Stimulated activated CD8-positive, alpha-beta memory T cell treated with anti-CD3 and anti-CD28 coated beads, Interleukin-12 subunit alpha, Interleukin-12 subunit beta, amount 100 ng/mL, for 24 hours (primary cell): ENCODE measurements at regions not wholly inside any gene's neighbourhood (a gene's known extent, or its start where the extent isn't known, plus 50 kb on each side); places are given as distances from the start of the nearest gene placed in this dataset.

Source experiments
- DNase-seq: peaks from one replicate; pipeline ENCODE4 v3.0.0-alpha.2; 2020; ENCODE audit errors: extremely low read depth

- no peak for DNase-seq
These were observed 280.7 kb upstream of the NR5A2 start for GRCh38 chr1:199746666-199747384.

- DNase-seq: no peak
These were observed 279.5 kb upstream of the NR5A2 start for GRCh38 chr1:199747984-199748383.

- no peak for DNase-seq
These were observed 276.0 kb upstream of the NR5A2 start for GRCh38 chr1:199751506-199751905.

DNA sequence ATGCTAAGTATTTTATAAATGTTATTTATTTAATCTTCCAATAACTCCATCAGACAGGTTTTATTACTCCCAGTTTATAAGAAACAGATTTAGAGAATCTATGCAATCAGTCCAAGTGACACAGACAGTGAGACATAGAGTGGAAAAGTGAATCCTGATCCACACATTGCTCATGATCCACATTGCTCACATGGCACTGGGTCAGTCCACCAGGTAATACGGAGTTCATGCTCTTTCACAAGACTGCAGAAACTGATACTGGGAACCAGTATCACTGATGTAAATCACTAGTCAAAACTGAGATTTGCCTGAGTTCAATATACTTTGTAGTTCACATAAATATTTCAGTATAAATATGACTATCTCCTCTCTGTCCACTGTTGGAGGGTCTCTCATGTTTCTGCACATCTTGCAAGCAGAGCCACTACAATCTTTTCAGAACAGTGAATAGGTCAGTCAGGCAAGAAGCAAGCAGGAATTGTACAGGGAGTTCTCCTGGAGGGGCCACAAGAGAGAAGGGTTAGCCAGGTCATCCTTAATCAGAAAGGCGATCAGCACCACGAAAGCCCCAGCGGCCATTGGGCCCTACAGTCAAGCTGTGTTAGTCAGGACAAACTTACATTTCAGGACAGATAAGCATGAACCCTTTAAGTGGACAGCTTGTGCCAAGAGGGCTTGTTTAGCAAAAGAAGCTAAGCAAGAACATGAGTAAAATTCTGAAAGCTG lies 275.4 kb upstream of the NR5A2 start:
- DNase-seq: no peak

DNA sequence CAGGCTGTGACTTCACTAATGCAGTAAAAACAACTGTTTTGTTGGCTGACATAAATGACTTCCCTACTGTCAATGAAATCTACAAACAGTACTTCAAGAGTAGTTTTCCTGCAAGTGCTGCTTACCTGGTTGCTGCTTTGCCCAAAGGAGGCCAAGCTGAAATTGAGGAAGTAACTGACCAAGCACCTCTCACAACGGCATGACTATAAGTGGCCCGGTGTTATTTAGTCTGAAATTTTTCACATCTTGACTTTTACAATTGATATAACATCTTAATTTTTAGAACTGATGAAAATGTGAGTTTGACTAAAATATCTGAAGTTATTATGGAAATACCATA lies 274.9 kb upstream of the NR5A2 start:
- no peak for DNase-seq

GRCh38 chr1:199753513-199753912 lies 274.0 kb upstream of the NR5A2 start:
- DNase-seq: no peak

- no peak for DNase-seq
These were observed 271.4 kb upstream of the NR5A2 start for GRCh38 chr1:199756066-199756465.

DNA sequence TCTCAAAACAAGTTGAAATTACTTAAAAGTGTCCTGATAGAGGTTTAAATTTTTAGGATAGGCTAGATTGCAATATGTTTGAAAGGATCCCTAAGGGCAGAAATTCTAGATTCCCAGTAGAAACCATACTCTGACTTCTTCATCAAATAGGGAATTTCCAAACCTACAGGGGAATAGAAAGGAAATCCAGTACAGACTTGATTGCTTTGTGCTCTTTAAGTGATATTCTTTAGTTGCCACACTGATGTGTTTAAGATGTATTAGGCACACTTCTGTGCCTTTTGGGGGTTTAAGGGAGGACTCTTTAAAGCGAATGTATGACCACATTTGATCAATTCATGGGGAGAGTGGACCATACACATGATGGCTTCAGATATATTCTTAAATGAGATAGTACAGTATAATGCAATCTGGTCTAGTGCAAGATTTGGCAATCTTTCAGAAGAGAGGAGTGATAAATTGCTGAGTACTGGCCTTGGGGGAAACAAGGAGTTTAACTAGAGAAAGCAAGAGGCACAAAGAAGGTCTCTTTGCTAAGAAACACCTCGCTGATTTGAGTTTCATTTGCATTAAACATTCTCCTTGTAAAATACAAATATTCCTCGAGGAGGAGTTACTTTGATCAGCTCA lies 268.8 kb upstream of the NR5A2 start:
- DNase-seq: no peak

GRCh38 chr1:199759268-199759730 lies 268.2 kb upstream of the NR5A2 start:
- no peak for DNase-seq

DNA sequence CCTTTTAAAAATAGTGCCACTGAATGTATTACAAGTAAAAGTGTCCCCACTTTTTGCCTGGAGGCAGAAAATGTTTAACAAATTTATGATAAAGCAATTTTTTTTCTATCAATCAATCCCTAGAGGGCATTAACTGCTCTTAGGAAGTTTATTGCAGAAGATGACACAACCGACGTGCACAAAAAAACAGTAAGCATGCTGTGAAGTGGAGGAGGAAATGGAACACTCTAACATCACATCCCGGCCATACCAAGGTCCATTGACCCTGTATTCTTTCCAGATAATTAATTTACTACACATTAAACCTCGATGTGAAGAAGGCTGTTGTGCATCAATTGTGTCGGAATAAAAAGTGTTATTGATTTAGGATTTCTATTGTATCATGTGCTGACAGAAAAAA lies 264.9 kb upstream of the NR5A2 start:
- no peak for DNase-seq

- no peak for DNase-seq
These were observed 261.2 kb upstream of the NR5A2 start for GRCh38 chr1:199766218-199766792.

GRCh38 chr1:199767700-199768099 lies 259.8 kb upstream of the NR5A2 start:
- no peak for DNase-seq

- DNase-seq: no peak
These were observed 252.9 kb upstream of the NR5A2 start for GRCh38 chr1:199774433-199775089.

DNA sequence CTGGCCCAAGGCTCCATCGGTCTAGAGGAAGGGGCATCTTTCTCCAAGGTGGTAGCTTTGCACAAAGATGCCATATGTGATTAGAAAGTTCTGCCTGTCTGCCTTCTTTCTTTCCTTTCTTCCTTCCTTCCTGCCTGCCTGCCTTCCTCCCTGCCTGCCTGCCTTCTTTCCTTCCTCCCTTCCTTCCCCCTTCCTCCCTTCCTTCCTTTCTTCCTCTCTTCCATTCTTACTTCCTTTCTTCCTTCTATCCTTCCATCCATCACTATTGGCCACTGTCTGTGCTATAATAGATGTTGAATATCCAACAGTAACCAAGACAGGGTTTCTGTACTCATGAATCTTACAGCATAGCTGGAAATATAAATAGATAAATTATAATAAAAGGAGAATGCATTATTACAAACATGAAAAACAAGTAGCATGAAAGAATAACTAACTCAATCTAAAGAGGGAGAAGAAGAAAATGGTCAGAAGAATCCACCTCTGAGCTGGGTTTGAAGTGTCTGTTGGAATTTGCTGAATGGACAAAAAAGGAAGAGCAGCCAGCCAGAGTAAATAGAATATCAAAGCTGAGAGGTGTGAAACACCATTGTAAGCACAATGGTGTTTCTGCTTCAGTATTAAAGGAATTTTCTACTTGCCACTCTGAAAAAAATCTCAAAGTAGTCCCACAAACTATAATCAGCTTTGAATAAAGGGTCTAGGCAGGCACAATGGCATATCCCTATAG lies 250.6 kb upstream of the NR5A2 start:
- DNase-seq: no peak

GRCh38 chr1:199778324-199778955 lies 249.1 kb upstream of the NR5A2 start:
- DNase-seq: no peak

- DNase-seq: no peak
These were observed 247.4 kb upstream of the NR5A2 start for GRCh38 chr1:199780091-199780490.

DNA sequence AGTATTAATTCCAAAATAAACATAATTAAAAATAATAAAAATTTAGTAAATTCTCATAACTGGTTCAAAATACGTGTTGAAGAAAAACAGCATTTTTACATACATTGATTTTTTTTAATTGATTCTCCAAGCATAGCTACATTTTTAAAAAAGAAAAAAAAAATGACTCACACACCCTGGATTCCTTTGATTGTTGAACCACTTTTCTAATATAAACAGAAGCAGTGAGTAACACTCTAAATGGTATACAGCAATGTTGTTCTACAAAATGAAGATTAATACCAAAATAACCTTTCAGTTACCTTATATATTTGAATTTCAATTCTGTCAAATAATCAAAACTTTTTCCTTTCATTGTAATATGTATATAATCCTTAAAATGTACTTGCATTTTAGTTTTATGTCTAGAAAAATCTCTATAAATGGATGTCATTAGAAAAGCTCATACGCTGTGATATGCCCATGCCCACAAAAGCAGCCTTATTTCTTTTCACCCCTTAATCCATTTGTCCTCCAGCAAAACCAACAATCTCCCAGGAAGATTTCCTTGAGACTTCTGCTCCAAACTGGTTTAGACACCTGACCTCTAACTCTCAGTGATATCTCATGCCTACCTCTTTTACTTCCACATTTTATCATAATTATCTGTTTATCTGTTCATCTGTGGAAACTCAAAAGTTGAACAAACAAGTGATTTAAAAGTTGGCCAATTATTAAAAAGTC lies 246.4 kb upstream of the NR5A2 start:
- no peak for DNase-seq

DNA sequence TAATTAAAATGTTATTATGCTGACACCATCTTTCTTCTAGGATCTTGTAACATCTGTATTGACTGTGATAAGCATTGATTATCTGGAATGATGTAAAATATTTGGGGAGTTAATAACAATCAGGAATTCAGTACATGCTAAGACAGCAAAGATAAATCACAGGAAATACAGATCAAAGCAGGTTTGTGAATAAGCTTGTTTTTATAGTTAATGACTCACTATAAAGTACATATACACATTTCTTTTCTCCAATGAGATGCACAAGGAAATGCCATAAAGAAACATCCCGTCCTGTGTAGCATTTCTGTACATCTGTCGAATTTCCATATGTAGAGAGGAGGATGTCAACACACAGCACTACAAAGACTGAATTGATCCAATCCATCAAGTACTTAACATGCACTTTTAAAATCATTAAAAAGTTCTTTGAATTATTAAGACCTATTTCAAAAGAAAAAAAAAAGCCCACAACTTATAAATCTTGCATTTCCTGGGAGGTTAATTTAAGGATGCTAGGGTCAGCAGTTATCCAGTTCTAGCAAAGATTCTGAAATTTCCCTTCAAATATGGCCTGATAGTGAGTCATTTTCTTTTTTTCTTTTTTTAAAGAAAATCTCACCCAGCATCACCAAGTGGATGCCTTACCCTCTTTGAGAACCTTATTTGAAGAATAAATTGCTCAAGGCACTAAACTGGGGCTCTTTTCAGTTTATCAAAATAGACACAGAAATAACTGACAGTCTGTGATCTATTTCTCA lies 243.2 kb upstream of the NR5A2 start:
- no peak for DNase-seq

- no peak for DNase-seq
These were observed 240.8 kb upstream of the NR5A2 start for GRCh38 chr1:199786695-199787094.

DNA sequence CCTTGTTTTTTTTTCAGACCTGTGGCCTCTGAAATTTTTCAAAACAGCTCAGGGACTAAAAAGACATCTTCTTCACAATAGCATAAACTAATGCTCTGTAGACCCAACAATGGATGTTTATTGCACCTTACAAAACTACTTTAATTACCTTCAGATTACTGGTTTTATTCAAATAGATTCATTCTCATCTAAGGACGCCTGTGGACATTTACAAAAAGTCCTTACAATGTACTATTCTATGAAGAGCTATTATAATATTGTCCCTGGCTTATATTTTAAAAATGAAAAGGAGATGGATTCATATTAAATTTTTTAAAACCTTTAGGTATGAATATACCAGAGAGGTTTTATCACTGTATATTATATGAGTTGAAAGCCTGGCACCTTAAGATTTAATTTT lies 238.4 kb upstream of the NR5A2 start:
- no peak for DNase-seq
